HepG2 (cell line): ENCODE measurements at regions not wholly inside any gene's neighbourhood (a gene's known extent, or its start where the extent isn't known, plus 50 kb on each side); places are given as distances from the start of the nearest gene placed in this dataset.

Experiments
- DNMT3B ChIP-seq: conservative IDR thresholded peaks from 2 replicates; pipeline ENCODE4 v1.6.1; 2016; ENCODE audit warnings: missing biosample characterization, control low read depth
- ELF1 ChIP-seq: sonication (generic); formaldehyde crosslinking; IDR thresholded peaks from 2 replicates; pipeline ENCODE4 v1.4.0; 2020; ENCODE audit warnings: missing genetic modification reagents
- MBNL3 ChIP-seq: fragments of 250-450 bp; sonication (Bioruptor Pico); conservative IDR thresholded peaks from 2 replicates; pipeline ENCODE4 v1.8.0; 2022; ENCODE audit warnings: mild to moderate bottlenecking, inconsistent platforms
- SMAD9 ChIP-seq: sonication (generic); formaldehyde crosslinking; IDR thresholded peaks from 2 replicates; pipeline ENCODE4 v1.5.1; 2020; ENCODE audit warnings: mild to moderate bottlenecking, missing genetic modification reagents
- STAT5B ChIP-seq: sonication (generic); formaldehyde crosslinking; IDR thresholded peaks from 2 replicates; pipeline ENCODE4 v1.4.0; 2020; ENCODE audit warnings: missing genetic modification reagents
- ZFY ChIP-seq: sonication (generic); formaldehyde crosslinking; IDR thresholded peaks from 2 replicates; pipeline ENCODE4 v1.4.0; 2020; ENCODE audit warnings: missing genetic modification reagents
- ZNF234 ChIP-seq: sonication (generic); formaldehyde crosslinking; conservative IDR thresholded peaks from 2 replicates; pipeline ENCODE4 v1.5.1; 2020; ENCODE audit warnings: mild to moderate bottlenecking, missing genetic modification reagents
- ZNF30 ChIP-seq: sonication (generic); formaldehyde crosslinking; IDR thresholded peaks from 2 replicates; pipeline ENCODE4 v1.5.0; 2020; ENCODE audit warnings: mild to moderate bottlenecking, missing genetic modification reagents
- ZNF451 ChIP-seq: sonication (generic); formaldehyde crosslinking; IDR thresholded peaks from 2 replicates; pipeline ENCODE4 v1.5.0; 2020; ENCODE audit warnings: mild to moderate bottlenecking, missing genetic modification reagents
- ZNF674 ChIP-seq: sonication (generic); formaldehyde crosslinking; IDR thresholded peaks from 2 replicates; pipeline ENCODE4 v1.5.0; 2020; ENCODE audit warnings: low read depth, mild to moderate bottlenecking, missing genetic modification reagents
- ZNF713 ChIP-seq: sonication (generic); formaldehyde crosslinking; IDR thresholded peaks from 2 replicates; pipeline ENCODE4 v1.4.0; 2020; ENCODE audit warnings: mild to moderate bottlenecking, missing genetic modification reagents
- ZNF777 ChIP-seq: sonication (generic); formaldehyde crosslinking; IDR thresholded peaks from 2 replicates; pipeline ENCODE4 v1.4.0; 2020; ENCODE audit warnings: missing genetic modification reagents
- ZSCAN25 ChIP-seq: sonication (generic); formaldehyde crosslinking; IDR thresholded peaks from 2 replicates; pipeline ENCODE4 v1.8.0; 2022; ENCODE audit warnings: mild to moderate bottlenecking, missing genetic modification reagents
- TF ChIP-seq, protein P1 (sequence below): sonication (generic); formaldehyde crosslinking; IDR thresholded peaks from 2 replicates; pipeline ENCODE4 v1.4.0; 2020; ENCODE audit warnings: missing genetic modification reagents, borderline replicate concordance
- TF ChIP-seq, protein P2 (sequence below): sonication (generic); formaldehyde crosslinking; IDR thresholded peaks from 2 replicates; pipeline ENCODE4 v1.8.0; 2022; ENCODE audit warnings: mild to moderate bottlenecking, missing genetic modification reagents
- TF ChIP-seq, protein P3 (sequence below): sonication (generic); formaldehyde crosslinking; IDR thresholded peaks from 2 replicates; pipeline ENCODE4 v1.5.1; 2020; ENCODE audit warnings: mild to moderate bottlenecking, missing genetic modification reagents, moderate library complexity
- TF ChIP-seq, protein P4 (sequence below): IDR thresholded peaks from 2 replicates; pipeline ENCODE4 v1.6.1; 2016; ENCODE audit warnings: low read depth, missing genetic modification reagents, missing compliant biosample characterization
- TF ChIP-seq, protein P5 (sequence below): sonication (generic); formaldehyde crosslinking; IDR thresholded peaks from 2 replicates; pipeline ENCODE4 v1.9.0; 2021; ENCODE audit warnings: missing genetic modification reagents, borderline replicate concordance

DNA sequence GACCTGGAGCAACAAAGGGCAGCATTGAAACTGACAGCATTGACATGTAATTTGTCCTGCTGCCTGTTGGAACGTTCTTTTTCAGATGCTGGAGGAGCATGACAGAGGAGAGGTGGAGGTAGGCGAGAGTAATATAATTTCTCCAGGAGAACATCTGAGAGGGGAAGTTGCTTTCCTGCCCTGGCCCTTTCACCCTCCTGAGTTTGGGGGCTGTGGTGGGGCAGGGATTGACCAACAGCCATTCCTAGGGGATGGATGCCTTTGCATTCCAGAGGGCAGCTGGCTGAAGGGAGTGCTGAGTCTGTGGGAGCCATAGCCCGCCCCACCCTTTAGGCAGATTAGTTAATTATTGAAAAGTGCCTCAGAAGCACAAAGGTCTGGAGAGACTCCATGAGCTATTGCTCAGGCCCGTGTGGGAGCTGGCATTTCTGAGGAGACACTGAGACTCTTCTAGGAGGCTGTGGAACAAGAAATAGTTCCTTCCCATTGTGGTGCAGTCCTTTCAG, 73.5 kb downstream of the ARF6 start (continued):
- no peak for TF ChIP-seq ZSCAN25 (CRISPR knock-in tag)
- no peak for TF ChIP-seq MBNL3
- no peak for TF ChIP-seq ZNF234
- TF ChIP-seq ZNF777, result no peak
- TF ChIP-seq DNMT3B, result no peak
- TF ChIP-seq, protein P1, sequence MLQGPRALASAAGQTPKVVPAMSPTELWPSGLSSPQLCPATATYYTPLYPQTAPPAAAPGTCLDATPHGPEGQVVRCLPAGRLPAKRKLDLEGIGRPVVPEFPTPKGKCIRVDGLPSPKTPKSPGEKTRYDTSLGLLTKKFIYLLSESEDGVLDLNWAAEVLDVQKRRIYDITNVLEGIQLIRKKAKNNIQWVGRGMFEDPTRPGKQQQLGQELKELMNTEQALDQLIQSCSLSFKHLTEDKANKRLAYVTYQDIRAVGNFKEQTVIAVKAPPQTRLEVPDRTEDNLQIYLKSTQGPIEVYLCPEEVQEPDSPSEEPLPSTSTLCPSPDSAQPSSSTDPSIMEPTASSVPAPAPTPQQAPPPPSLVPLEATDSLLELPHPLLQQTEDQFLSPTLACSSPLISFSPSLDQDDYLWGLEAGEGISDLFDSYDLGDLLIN (CRISPR knock-in tag), result no peak
- TF ChIP-seq, protein P2, sequence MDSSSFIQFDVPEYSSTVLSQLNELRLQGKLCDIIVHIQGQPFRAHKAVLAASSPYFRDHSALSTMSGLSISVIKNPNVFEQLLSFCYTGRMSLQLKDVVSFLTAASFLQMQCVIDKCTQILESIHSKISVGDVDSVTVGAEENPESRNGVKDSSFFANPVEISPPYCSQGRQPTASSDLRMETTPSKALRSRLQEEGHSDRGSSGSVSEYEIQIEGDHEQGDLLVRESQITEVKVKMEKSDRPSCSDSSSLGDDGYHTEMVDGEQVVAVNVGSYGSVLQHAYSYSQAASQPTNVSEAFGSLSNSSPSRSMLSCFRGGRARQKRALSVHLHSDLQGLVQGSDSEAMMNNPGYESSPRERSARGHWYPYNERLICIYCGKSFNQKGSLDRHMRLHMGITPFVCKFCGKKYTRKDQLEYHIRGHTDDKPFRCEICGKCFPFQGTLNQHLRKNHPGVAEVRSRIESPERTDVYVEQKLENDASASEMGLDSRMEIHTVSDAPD (CRISPR knock-in tag), result no peak
- TF ChIP-seq, protein P3, sequence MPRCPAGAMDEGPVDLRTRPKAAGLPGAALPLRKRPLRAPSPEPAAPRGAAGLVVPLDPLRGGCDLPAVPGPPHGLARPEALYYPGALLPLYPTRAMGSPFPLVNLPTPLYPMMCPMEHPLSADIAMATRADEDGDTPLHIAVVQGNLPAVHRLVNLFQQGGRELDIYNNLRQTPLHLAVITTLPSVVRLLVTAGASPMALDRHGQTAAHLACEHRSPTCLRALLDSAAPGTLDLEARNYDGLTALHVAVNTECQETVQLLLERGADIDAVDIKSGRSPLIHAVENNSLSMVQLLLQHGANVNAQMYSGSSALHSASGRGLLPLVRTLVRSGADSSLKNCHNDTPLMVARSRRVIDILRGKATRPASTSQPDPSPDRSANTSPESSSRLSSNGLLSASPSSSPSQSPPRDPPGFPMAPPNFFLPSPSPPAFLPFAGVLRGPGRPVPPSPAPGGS (CRISPR knock-in tag), result no peak
- TF ChIP-seq ZFY (CRISPR knock-in tag), result no peak
- TF ChIP-seq ZNF674 (CRISPR knock-in tag), result no peak
- TF ChIP-seq, protein P4, sequence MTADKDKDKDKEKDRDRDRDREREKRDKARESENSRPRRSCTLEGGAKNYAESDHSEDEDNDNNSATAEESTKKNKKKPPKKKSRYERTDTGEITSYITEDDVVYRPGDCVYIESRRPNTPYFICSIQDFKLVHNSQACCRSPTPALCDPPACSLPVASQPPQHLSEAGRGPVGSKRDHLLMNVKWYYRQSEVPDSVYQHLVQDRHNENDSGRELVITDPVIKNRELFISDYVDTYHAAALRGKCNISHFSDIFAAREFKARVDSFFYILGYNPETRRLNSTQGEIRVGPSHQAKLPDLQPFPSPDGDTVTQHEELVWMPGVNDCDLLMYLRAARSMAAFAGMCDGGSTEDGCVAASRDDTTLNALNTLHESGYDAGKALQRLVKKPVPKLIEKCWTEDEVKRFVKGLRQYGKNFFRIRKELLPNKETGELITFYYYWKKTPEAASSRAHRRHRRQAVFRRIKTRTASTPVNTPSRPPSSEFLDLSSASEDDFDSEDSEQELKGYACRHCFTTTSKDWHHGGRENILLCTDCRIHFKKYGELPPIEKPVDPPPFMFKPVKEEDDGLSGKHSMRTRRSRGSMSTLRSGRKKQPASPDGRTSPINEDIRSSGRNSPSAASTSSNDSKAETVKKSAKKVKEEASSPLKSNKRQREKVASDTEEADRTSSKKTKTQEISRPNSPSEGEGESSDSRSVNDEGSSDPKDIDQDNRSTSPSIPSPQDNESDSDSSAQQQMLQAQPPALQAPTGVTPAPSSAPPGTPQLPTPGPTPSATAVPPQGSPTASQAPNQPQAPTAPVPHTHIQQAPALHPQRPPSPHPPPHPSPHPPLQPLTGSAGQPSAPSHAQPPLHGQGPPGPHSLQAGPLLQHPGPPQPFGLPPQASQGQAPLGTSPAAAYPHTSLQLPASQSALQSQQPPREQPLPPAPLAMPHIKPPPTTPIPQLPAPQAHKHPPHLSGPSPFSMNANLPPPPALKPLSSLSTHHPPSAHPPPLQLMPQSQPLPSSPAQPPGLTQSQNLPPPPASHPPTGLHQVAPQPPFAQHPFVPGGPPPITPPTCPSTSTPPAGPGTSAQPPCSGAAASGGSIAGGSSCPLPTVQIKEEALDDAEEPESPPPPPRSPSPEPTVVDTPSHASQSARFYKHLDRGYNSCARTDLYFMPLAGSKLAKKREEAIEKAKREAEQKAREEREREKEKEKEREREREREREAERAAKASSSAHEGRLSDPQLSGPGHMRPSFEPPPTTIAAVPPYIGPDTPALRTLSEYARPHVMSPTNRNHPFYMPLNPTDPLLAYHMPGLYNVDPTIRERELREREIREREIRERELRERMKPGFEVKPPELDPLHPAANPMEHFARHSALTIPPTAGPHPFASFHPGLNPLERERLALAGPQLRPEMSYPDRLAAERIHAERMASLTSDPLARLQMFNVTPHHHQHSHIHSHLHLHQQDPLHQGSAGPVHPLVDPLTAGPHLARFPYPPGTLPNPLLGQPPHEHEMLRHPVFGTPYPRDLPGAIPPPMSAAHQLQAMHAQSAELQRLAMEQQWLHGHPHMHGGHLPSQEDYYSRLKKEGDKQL, result no peak; the same call in 1 of the 2 replicates
- TF ChIP-seq ZNF30, result no peak
- TF ChIP-seq SMAD9 (CRISPR knock-in tag), result no peak
- TF ChIP-seq ELF1 (CRISPR knock-in tag), result no peak
- no peak for TF ChIP-seq STAT5B (CRISPR knock-in tag)
- no peak for TF ChIP-seq ZNF713 (CRISPR knock-in tag)
- TF ChIP-seq, protein P5, sequence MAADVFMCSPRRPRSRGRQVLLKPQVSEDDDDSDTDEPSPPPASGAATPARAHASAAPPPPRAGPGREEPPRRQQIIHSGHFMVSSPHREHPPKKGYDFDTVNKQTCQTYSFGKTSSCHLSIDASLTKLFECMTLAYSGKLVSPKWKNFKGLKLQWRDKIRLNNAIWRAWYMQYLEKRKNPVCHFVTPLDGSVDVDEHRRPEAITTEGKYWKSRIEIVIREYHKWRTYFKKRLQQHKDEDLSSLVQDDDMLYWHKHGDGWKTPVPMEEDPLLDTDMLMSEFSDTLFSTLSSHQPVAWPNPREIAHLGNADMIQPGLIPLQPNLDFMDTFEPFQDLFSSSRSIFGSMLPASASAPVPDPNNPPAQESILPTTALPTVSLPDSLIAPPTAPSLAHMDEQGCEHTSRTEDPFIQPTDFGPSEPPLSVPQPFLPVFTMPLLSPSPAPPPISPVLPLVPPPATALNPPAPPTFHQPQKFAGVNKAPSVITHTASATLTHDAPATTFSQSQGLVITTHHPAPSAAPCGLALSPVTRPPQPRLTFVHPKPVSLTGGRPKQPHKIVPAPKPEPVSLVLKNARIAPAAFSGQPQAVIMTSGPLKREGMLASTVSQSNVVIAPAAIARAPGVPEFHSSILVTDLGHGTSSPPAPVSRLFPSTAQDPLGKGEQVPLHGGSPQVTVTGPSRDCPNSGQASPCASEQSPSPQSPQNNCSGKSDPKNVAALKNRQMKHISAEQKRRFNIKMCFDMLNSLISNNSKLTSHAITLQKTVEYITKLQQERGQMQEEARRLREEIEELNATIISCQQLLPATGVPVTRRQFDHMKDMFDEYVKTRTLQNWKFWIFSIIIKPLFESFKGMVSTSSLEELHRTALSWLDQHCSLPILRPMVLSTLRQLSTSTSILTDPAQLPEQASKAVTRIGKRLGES (CRISPR knock-in tag), result no peak
- no peak for TF ChIP-seq ZNF451 (CRISPR knock-in tag)
